GM12891 (cell line): ENCODE measurements at regions not wholly inside any gene's neighbourhood (a gene's known extent, or its start where the extent isn't known, plus 50 kb on each side); places are given as distances from the start of the nearest gene placed in this dataset.

ENCODE experiments used
- POLR2A ChIP-seq: IDR thresholded peaks from 2 replicates; pipeline ENCODE4 v1.6.1; 2011; ENCODE audit warnings: low read depth, low read length, control low read depth
- POLR2AphosphoS5 ChIP-seq: IDR thresholded peaks from 2 replicates; pipeline ENCODE4 v1.6.1; 2011; ENCODE audit warnings: low read depth, low read length, control low read depth
- SPI1 ChIP-seq: IDR thresholded peaks from 2 replicates; pipeline ENCODE4 v1.6.1; 2011; ENCODE audit warnings: low read depth, low read length, control low read depth
- TAF1 ChIP-seq: IDR thresholded peaks from 2 replicates; pipeline ENCODE4 v1.6.1; 2011; ENCODE audit warnings: low read depth, low read length, control low read depth

DNA sequence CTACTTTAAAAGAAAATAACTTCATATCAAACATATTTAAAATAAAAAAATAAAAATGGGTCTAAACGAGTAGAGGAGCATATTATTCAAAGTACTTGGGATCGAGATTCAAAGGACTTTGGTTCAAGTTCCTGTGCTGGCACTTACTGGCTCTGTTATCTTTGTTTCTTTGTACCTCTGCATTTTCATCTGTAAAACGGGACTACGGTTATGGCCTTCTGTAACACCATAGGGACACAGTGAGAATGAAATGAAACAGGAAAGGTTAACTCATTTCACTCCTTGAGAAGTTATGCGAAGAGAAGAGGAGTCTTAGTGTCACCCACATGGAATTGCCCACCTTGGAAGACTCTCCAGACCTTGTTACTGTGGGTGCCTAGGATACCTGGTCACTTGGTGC lies 379.1 kb upstream of the CCL2 start:
- no peak for TF ChIP-seq POLR2AphosphoS5
- TF ChIP-seq POLR2A: no peak
- no peak for TF ChIP-seq TAF1
- no peak for TF ChIP-seq SPI1
